Activated CD8-positive, alpha-beta memory T cell treated with anti-CD3 and anti-CD28 coated beads, Interleukin-2, amount 10 ng/mL, durations not matched to agents 7 days and 5 days (primary cell): ENCODE measurements at regions not wholly inside any gene's neighbourhood (a gene's known extent, or its start where the extent isn't known, plus 50 kb on each side); places are given as distances from the start of the nearest gene placed in this dataset.

Source experiments
- ATAC-seq: fragments of 150-1000 bp; cut with Tn5 transposase; one replicate; pipeline ENCODE4 v1.10.0; 2021; ENCODE audit warnings: moderate library complexity
- CTCF ChIA-PET: fragments of 350-600 bp; sonication (Branson Sonifier 250); formaldehyde crosslinking; loops from one replicate; lab custom pipeline; 2021; ENCODE audit warnings: antibody characterized with exemption; lab: Charles Lee
- DNase-seq: peaks from one replicate; pipeline ENCODE4 v3.0.0-alpha.2; 2020
- H3K27ac Mint-ChIP-seq: one replicate; pipeline ENCODE4 v1.8.0; 2021; ENCODE audit warnings: mild to moderate bottlenecking, mixed read lengths
- H3K27me3 Mint-ChIP-seq: one replicate; pipeline ENCODE4 v1.8.0; 2021; ENCODE audit warnings: mixed read lengths
- H3K36me3 Mint-ChIP-seq: one replicate; pipeline ENCODE4 v1.8.0; 2021; ENCODE audit warnings: mild to moderate bottlenecking, mixed read lengths
- H3K4me1 Mint-ChIP-seq: one replicate; pipeline ENCODE4 v1.8.0; 2021; ENCODE audit warnings: mixed read lengths
- H3K4me3 Mint-ChIP-seq: one replicate; pipeline ENCODE4 v1.8.0; 2021; ENCODE audit warnings: mild to moderate bottlenecking, moderate library complexity, mixed read lengths
- H3K9me3 Mint-ChIP-seq: one replicate; pipeline ENCODE4 v1.8.0; 2022; ENCODE audit warnings: low read depth, mixed read lengths

- Mint-ChIP-seq H3K27me3 (no peaks in the 10 kb centered on the region), H3K36me3 (no peaks in the 10 kb centered on the region), H3K9me3 (peaks cover 8% of the 10 kb centered on the region), H3K27ac (no peak overlapping the region), H3K4me1 (no peaks in the 10 kb centered on the region), H3K4me3 (no peak overlapping the region)
- DNase-seq (no peak), ATAC-seq (no peak)
- CTCF ChIA-PET = interaction anchor here (0.7 kb wide), 1 partner anchor 327 kb away, joined by 4 read pairs; no protein-coding TSS in a partner anchor
These were observed 965.9 kb downstream of the FSTL5 start for GRCh38 chr4:161197912-161198311.

GRCh38 chr4:161197474-161197873 is 966.3 kb downstream of the FSTL5 start:
- CTCF ChIA-PET = interaction anchor here (0.7 kb wide), 1 partner anchor 327 kb away, joined by 4 read pairs; no protein-coding TSS in a partner anchor
- Mint-ChIP-seq H3K27me3 (no peaks in the 10 kb centered on the region), H3K4me3 (no peak overlapping the region), H3K36me3 (no peaks in the 10 kb centered on the region), H3K27ac (no peak overlapping the region), H3K4me1 (no peaks in the 10 kb centered on the region), H3K9me3 (peaks cover 8% of the 10 kb centered on the region)
- ATAC-seq (no peak), DNase-seq (no peak)

GRCh38 chr4:161189286-161190134 is 974.3 kb downstream of the FSTL5 start:
- no peak for ATAC-seq
- Mint-ChIP-seq H3K9me3 (no peaks in the 10 kb centered on the region), H3K4me1 (no peaks in the 10 kb centered on the region), H3K27ac (no peak overlapping the region), H3K36me3 (no peaks in the 10 kb centered on the region), H3K4me3 (no peak overlapping the region), H3K27me3 (no peaks in the 10 kb centered on the region)
- no peak for DNase-seq
- CTCF ChIA-PET = no interaction called here

- CTCF ChIA-PET = no interaction called here
- no peak overlapping the region for H3K4me3 Mint-ChIP-seq
- H3K27me3 Mint-ChIP-seq = no peaks in the 10 kb centered on the region
- DNase-seq (no peak), ATAC-seq (no peak)
- no peak overlapping the region for H3K27ac Mint-ChIP-seq
- no peaks in the 10 kb centered on the region for H3K4me1 Mint-ChIP-seq
- H3K9me3 Mint-ChIP-seq = no peaks in the 10 kb centered on the region
- H3K36me3 Mint-ChIP-seq = no peaks in the 10 kb centered on the region
These were observed 975.2 kb downstream of the FSTL5 start for GRCh38 chr4:161188578-161188977.

GRCh38 chr4:161187569-161187968 is 976.2 kb downstream of the FSTL5 start:
- Mint-ChIP-seq H3K27me3 (no peaks in the 10 kb centered on the region), H3K27ac (no peak overlapping the region), H3K9me3 (no peaks in the 10 kb centered on the region), H3K4me1 (no peaks in the 10 kb centered on the region), H3K36me3 (no peaks in the 10 kb centered on the region), H3K4me3 (no peak overlapping the region)
- CTCF ChIA-PET = no interaction called here
- DNase-seq (no peak), ATAC-seq (no peak)

GRCh38 chr4:161186750-161187149 is 977.0 kb downstream of the FSTL5 start:
- Mint-ChIP-seq H3K27me3 (no peaks in the 10 kb centered on the region), H3K4me1 (no peaks in the 10 kb centered on the region), H3K27ac (no peak overlapping the region), H3K9me3 (peaks cover 1% of the 10 kb centered on the region), H3K36me3 (no peaks in the 10 kb centered on the region), H3K4me3 (no peak overlapping the region)
- ATAC-seq = no peak
- CTCF ChIA-PET = no interaction called here
- no peak for DNase-seq

GRCh38 chr4:161186012-161186411 is 977.8 kb downstream of the FSTL5 start:
- Mint-ChIP-seq H3K4me3 (no peak overlapping the region), H3K9me3 (peaks cover 2% of the 10 kb centered on the region), H3K27ac (no peak overlapping the region), H3K36me3 (no peaks in the 10 kb centered on the region), H3K4me1 (no peaks in the 10 kb centered on the region), H3K27me3 (no peaks in the 10 kb centered on the region)
- ATAC-seq = no peak
- no peak for DNase-seq
- CTCF ChIA-PET = no interaction called here

- Mint-ChIP-seq H3K4me3 (no peak overlapping the region), H3K27me3 (no peaks in the 10 kb centered on the region), H3K27ac (no peak overlapping the region), H3K36me3 (no peaks in the 10 kb centered on the region), H3K9me3 (peaks cover 2% of the 10 kb centered on the region), H3K4me1 (no peaks in the 10 kb centered on the region)
- CTCF ChIA-PET = no interaction called here
- ATAC-seq (no peak), DNase-seq (no peak)
These were observed 980.1 kb downstream of the FSTL5 start for GRCh38 chr4:161183729-161184128.

- Mint-ChIP-seq H3K9me3 (peaks cover 5% of the 10 kb centered on the region), H3K4me1 (no peaks in the 10 kb centered on the region), H3K27ac (no peak overlapping the region), H3K27me3 (no peaks in the 10 kb centered on the region), H3K4me3 (no peak overlapping the region), H3K36me3 (no peaks in the 10 kb centered on the region)
- DNase-seq (no peak), ATAC-seq (no peak)
- CTCF ChIA-PET = no interaction called here
These were observed 980.9 kb downstream of the FSTL5 start for GRCh38 chr4:161182913-161183312.

GRCh38 chr4:161178310-161178709 is 985.5 kb downstream of the FSTL5 start:
- Mint-ChIP-seq H3K4me1 (no peaks in the 10 kb centered on the region), H3K36me3 (no peaks in the 10 kb centered on the region), H3K4me3 (no peak overlapping the region), H3K9me3 (peaks cover 9% of the 10 kb centered on the region), H3K27me3 (no peaks in the 10 kb centered on the region), H3K27ac (no peak overlapping the region)
- no peak for DNase-seq
- ATAC-seq = no peak
- CTCF ChIA-PET = no interaction called here

GRCh38 chr4:161172396-161173026 is 991.3 kb downstream of the FSTL5 start:
- ATAC-seq = no peak
- CTCF ChIA-PET = no interaction called here
- no peaks in the 10 kb centered on the region for H3K27me3 Mint-ChIP-seq
- no peak for DNase-seq
- no peaks in the 10 kb centered on the region for H3K4me1 Mint-ChIP-seq
- H3K9me3 Mint-ChIP-seq = peaks cover 5% of the 10 kb centered on the region
- H3K36me3 Mint-ChIP-seq = no peaks in the 10 kb centered on the region
- no peak overlapping the region for H3K4me3 Mint-ChIP-seq
- no peak overlapping the region for H3K27ac Mint-ChIP-seq

GRCh38 chr4:161167539-161167938 is 996.3 kb downstream of the FSTL5 start:
- H3K4me3 Mint-ChIP-seq = no peak overlapping the region
- CTCF ChIA-PET = no interaction called here
- no peaks in the 10 kb centered on the region for H3K36me3 Mint-ChIP-seq
- H3K27ac Mint-ChIP-seq = no peak overlapping the region
- no peak for DNase-seq
- no peaks in the 10 kb centered on the region for H3K27me3 Mint-ChIP-seq
- H3K4me1 Mint-ChIP-seq = no peaks in the 10 kb centered on the region
- ATAC-seq = no peak
- peaks cover 6% of the 10 kb centered on the region for H3K9me3 Mint-ChIP-seq

GRCh38 chr4:161160718-161161117 is 1003.1 kb downstream of the FSTL5 start:
- Mint-ChIP-seq H3K9me3 (peaks cover 6% of the 10 kb centered on the region), H3K36me3 (no peaks in the 10 kb centered on the region), H3K4me1 (no peaks in the 10 kb centered on the region), H3K27me3 (no peaks in the 10 kb centered on the region), H3K4me3 (no peak overlapping the region), H3K27ac (no peak overlapping the region)
- ATAC-seq (no peak), DNase-seq (no peak)
- CTCF ChIA-PET = no interaction called here

- Mint-ChIP-seq H3K9me3 (peaks cover 7% of the 10 kb centered on the region), H3K4me3 (no peak overlapping the region), H3K36me3 (no peaks in the 10 kb centered on the region), H3K27me3 (no peaks in the 10 kb centered on the region), H3K4me1 (no peaks in the 10 kb centered on the region), H3K27ac (no peak overlapping the region)
- DNase-seq (no peak), ATAC-seq (no peak)
- CTCF ChIA-PET = no interaction called here
These were observed 1015.7 kb downstream of the FSTL5 start for GRCh38 chr4:161148051-161148450.
